HepG2 (cell line): ENCODE measurements at regions not wholly inside any gene's neighbourhood (a gene's known extent, or its start where the extent isn't known, plus 50 kb on each side); places are given as distances from the start of the nearest gene placed in this dataset.

Experiments used
- ATAC-seq: fragments of 200-7000 bp; cut with Tn5 transposase; 3 replicates; pipeline ENCODE4 v1.9.1; 2020; ENCODE audit warnings: mild to moderate bottlenecking, moderate library complexity
- BruUV-seq: library from RNA; stranded (reverse); fragments of 400-500 nt; replicated peaks from 2 replicates; lab custom pipeline; 2021; lab: Mats Ljungman, UMichigan
- CTCF ChIA-PET: fragments of 300-600 bp; formaldehyde crosslinking; extraction: SDS; loops from one replicate; lab custom pipeline; 2021; ENCODE audit warnings: low total read pairs, inconsistent platforms, low intra/inter-chr PET ratio; lab: Yijun Ruan, JAX
- POLR2A ChIA-PET: fragments of 350-600 bp; sonication (Branson Sonifier 250); formaldehyde crosslinking; loops from one replicate; lab custom pipeline; 2020; ENCODE audit warnings: antibody characterized with exemption, inconsistent platforms; lab: Yijun Ruan, JAX
- DNase-seq: peaks from one replicate; pipeline ENCODE4 v3.0.0-alpha.2; 2015; ENCODE audit warnings: low spot score
- FAIRE-seq: peaks from 3 replicates; lab custom pipeline; 2011; peaks lifted over from hg19 to GRCh38; lab: Jason Lieb, UNC
- H2AFZ ChIP-seq: one replicate; pipeline ENCODE4 v1.6.1; 2011; ENCODE audit warnings: low read length, inconsistent platforms
- H3K27ac ChIP-seq: fragments of 300-600 bp; 3 replicates; pipeline ENCODE4 v1.8.0; 2011; ENCODE audit warnings: mixed run types, mild to moderate bottlenecking, mixed read lengths, low read length, inconsistent platforms; ENCODE audit not compliant: insufficient read depth; ENCODE audit errors: extremely low read length
- H3K27me3 ChIP-seq, 2 experiments: fragments of 200-600 bp in 1 of 2; 2 replicates in 1 of 2; 3 replicates in 1 of 2; pipeline versions ENCODE4 v1.6.0 to v1.8.0; 2011; ENCODE audit warnings: low read length in 2 of 2, mild to moderate bottlenecking in 2 of 2, moderate library complexity in 2 of 2, inconsistent platforms in 1 of 2; ENCODE audit not compliant: insufficient read depth in 2 of 2, control insufficient read depth in 1 of 2
- H3K36me3 ChIP-seq, 2 experiments: fragments of 200-600 bp in 1 of 2; replicated peaks in 1 of 2; 2 replicates in 1 of 2; 3 replicates in 1 of 2; pipeline versions ENCODE4 v1.5.1 to v1.8.0; 2011; ENCODE audit warnings: low read length in 2 of 2, inconsistent platforms in 1 of 2; ENCODE audit not compliant: insufficient read depth in 2 of 2, control insufficient read depth in 1 of 2
- H3K4me1 ChIP-seq: 2 replicates; pipeline ENCODE4 v1.5.1; 2012; ENCODE audit warnings: low read length, inconsistent platforms; ENCODE audit not compliant: insufficient read depth
- H3K4me2 ChIP-seq: 2 replicates; pipeline ENCODE4 v1.6.0; 2011; ENCODE audit warnings: low read depth, low read length, inconsistent platforms
- H3K4me3 ChIP-seq, 3 experiments: fragments of 200-600 bp in 1 of 3; sonication (generic), shearing (Covaris generic) in 1 of 3; replicated peaks in 1 of 3; 2 replicates each; pipeline ENCODE4 v1.5.1; 2011 to 2016; ENCODE audit warnings: low read length in 3 of 3, inconsistent platforms in 2 of 3, low read depth in 2 of 3, mild to moderate bottlenecking in 2 of 3, control low read depth in 1 of 3, mixed read lengths in 1 of 3; ENCODE audit not compliant: insufficient read depth in 1 of 3
- H3K79me2 ChIP-seq: one replicate; pipeline ENCODE4 v1.6.1; 2011; ENCODE audit warnings: low read length, inconsistent platforms; ENCODE audit not compliant: insufficient read depth
- H3K9ac ChIP-seq: 2 replicates; pipeline ENCODE4 v1.6.0; 2011; ENCODE audit warnings: mild to moderate bottlenecking, low read depth, low read length, inconsistent platforms; ENCODE audit not compliant: insufficient read depth
- H3K9me3 ChIP-seq: 2 replicates; pipeline ENCODE4 v1.5.1; 2012; ENCODE audit warnings: mild to moderate bottlenecking, low read length
- H4K20me1 ChIP-seq: 2 replicates; pipeline ENCODE4 v1.6.0; 2011; ENCODE audit warnings: inconsistent platforms, mild to moderate bottlenecking, low read length, moderate library complexity; ENCODE audit not compliant: insufficient read depth
- CREB1 ChIP-seq, 2 experiments: fragments of 450-650 bp in 1 of 2; IDR thresholded peaks; 2 replicates each; pipeline ENCODE4 v1.6.1; 2016 to 2017; ENCODE audit warnings: control low read depth in 1 of 2, mild to moderate bottlenecking in 1 of 2, missing compliant biosample characterization in 1 of 2, missing genetic modification characterization in 1 of 2
- FOSL1 ChIP-seq: sonication (generic); formaldehyde crosslinking; IDR thresholded peaks from 2 replicates; pipeline ENCODE4 v1.9.0; 2021; ENCODE audit warnings: missing genetic modification reagents, borderline replicate concordance
- MAFF ChIP-seq: IDR thresholded peaks from 2 replicates; pipeline ENCODE4 v1.6.1; 2011; ENCODE audit warnings: low read depth, low read length, improper control_type of control experiment
- MAFK ChIP-seq, 2 experiments: IDR thresholded peaks in 1 of 2; conservative IDR thresholded peaks in 1 of 2; 2 replicates each; pipeline ENCODE4 v1.6.1; 2011; ENCODE audit warnings: improper control_type of control experiment in 2 of 2, low read length in 2 of 2
- TFAP4 ChIP-seq: sonication (generic); IDR thresholded peaks from 2 replicates; pipeline ENCODE4 v1.6.1; 2016; ENCODE audit warnings: low read depth, borderline replicate concordance
- ZFP82 ChIP-seq: sonication (generic); formaldehyde crosslinking; IDR thresholded peaks from 2 replicates; pipeline ENCODE4 v1.5.1; 2020; ENCODE audit warnings: mild to moderate bottlenecking, missing genetic modification reagents, borderline replicate concordance
- ZNF367 ChIP-seq: sonication (generic); formaldehyde crosslinking; IDR thresholded peaks from 2 replicates; pipeline ENCODE4 v1.4.0; 2020; ENCODE audit warnings: missing genetic modification reagents, borderline replicate concordance
- ZNF513 ChIP-seq: sonication (generic); formaldehyde crosslinking; conservative IDR thresholded peaks from 2 replicates; pipeline ENCODE4 v1.5.0; 2020; ENCODE audit warnings: missing genetic modification reagents
- WGBS: methylation state at CpG from one replicate; pipeline ENCODE4 v1.1.6; 2017; ENCODE audit warnings: low lambda C conversion rate; 5-methylcytosine and 5-hydroxymethylcytosine counted together
- in situ Hi-C: cut with HindIII; loops from 2 replicates; pipeline ENCODE4 v1.10.0; 2017; ENCODE audit warnings: low pct_unique_long_range_greater_than_20kb; ENCODE audit not compliant: extremely low pct_ligation_motif_present
- intact Hi-C: fragments of 100-400 bp; cut with micrococcal nuclease; formaldehyde crosslinking; loops from one replicate; pipeline ENCODE4 v1.10.0; 2022; ENCODE audit not compliant: unreplicated experiment

GRCh38 chr5:117165068-117165467 lies 590.4 kb upstream of the SEMA6A start (continued):
- TF ChIP-seq TFAP4 (no peak), FOSL1 (CRISPR knock-in tag) (no peak)

GRCh38 chr5:117161718-117162335 lies 587.2 kb upstream of the SEMA6A start:
- no TSS peak for BruUV-seq
- in situ Hi-C loops, result no loop called here
- POLR2A ChIA-PET, result no interaction called here

More at GRCh38 chr5:117161718-117162335, 587.2 kb upstream of the SEMA6A start:
- H3K9ac ChIP-seq, result no peak overlapping the region
- FAIRE-seq, result no peak
- H3K79me2 ChIP-seq, result no peaks in the 10 kb centered on the region
- no peak overlapping the region for H3K27ac ChIP-seq
- H3K27me3 ChIP-seq, result no peaks in the 10 kb centered on the region
- no peaks in the 10 kb centered on the region for H3K36me3 ChIP-seq
- DNase-seq, result no peak
- 3% methylated on average over 7 of the region's 7 CpGs for WGBS
- H3K4me2 ChIP-seq, result no peak overlapping the region
- no peak overlapping the region for H3K4me3 ChIP-seq
- H3K4me1 ChIP-seq, result no peaks in the 10 kb centered on the region
- TF ChIP-seq CREB1 (IDR thresholded peaks at IDR 0.05) (peak; percentile 36; the same call in 1 of the 2 replicates), CREB1 (CRISPR knock-in tag; IDR thresholded peaks at IDR 0.05) (no peak), ZNF513 (no peak), ZFP82 (CRISPR knock-in tag) (no peak), MAFK (conservative IDR thresholded peaks at IDR 0.05 in 1 of 2, IDR thresholded peaks at IDR 0.05 in 1 of 2; ENCODE audit: low read length in 2 of 2) (peak; percentile 79 to 88), ZNF367 (CRISPR knock-in tag) (no peak), MAFF (peak; percentile 80)
- TF ChIP-seq, all 625 proteins: peak for 3
- no peak for ATAC-seq
- Histone ChIP-seq H4K20me1 (no peaks in the 10 kb centered on the region), H3K9me3 (no peaks in the 10 kb centered on the region), H2AFZ (no peak overlapping the region)
- intact Hi-C loops, result no loop called here
- CTCF ChIA-PET, result no interaction called here
